IMR-90 (cell line): ENCODE measurements at regions not wholly inside any gene's neighbourhood (a gene's known extent, or its start where the extent isn't known, plus 50 kb on each side); places are given as distances from the start of the nearest gene placed in this dataset.
"Not testable (repeated sequence)": the region's sequence is repeated elsewhere in the genome, so short reads cannot be mapped to it uniquely, and the experiment has no call there.

Source experiments
- BHLHE40 ChIP-seq: fragments of 150-350 bp; IDR thresholded peaks from 2 replicates; pipeline ENCODE4 v1.6.1; 2016; ENCODE audit warnings: mild to moderate bottlenecking, low read depth, low read length
- CHD1 ChIP-seq: IDR thresholded peaks from 2 replicates; pipeline ENCODE4 v1.6.1; 2012; ENCODE audit warnings: low read depth, low read length, improper control_type of control experiment
- MAZ ChIP-seq: IDR thresholded peaks from 2 replicates; pipeline ENCODE4 v1.6.1; 2012; ENCODE audit warnings: low read depth, mild to moderate bottlenecking, low read length, improper control_type of control experiment, moderate library complexity, borderline replicate concordance
- MXI1 ChIP-seq: IDR thresholded peaks from 2 replicates; pipeline ENCODE4 v1.6.1; 2012; ENCODE audit warnings: low read depth, mild to moderate bottlenecking, low read length, moderate library complexity, borderline replicate concordance
- POLR2A ChIP-seq: IDR thresholded peaks from 2 replicates; pipeline ENCODE4 v1.6.1; 2012; ENCODE audit warnings: mild to moderate bottlenecking, low read depth, low read length
- RAD21 ChIP-seq: IDR thresholded peaks from 2 replicates; pipeline ENCODE4 v1.6.1; 2012; ENCODE audit warnings: low read length, improper control_type of control experiment
- RCOR1 ChIP-seq: IDR thresholded peaks from 2 replicates; pipeline ENCODE4 v1.6.1; 2012; ENCODE audit warnings: mild to moderate bottlenecking, low read length, improper control_type of control experiment; ENCODE audit not compliant: insufficient replicate concordance
- RFX5 ChIP-seq: IDR thresholded peaks from 2 replicates; pipeline ENCODE4 v1.8.0; 2012; ENCODE audit warnings: low read depth, mild to moderate bottlenecking, low read length, moderate library complexity
- TF ChIP-seq, protein P1 (sequence below): conservative IDR thresholded peaks from 2 replicates; pipeline ENCODE4 v1.5.1; 2012; ENCODE audit warnings: mild to moderate bottlenecking, low read depth, low read length, improper control_type of control experiment
- TF ChIP-seq, protein P2 (sequence below): fragments of 150-350 bp; IDR thresholded peaks from 2 replicates; pipeline ENCODE4 v1.6.1; 2017; ENCODE audit warnings: mild to moderate bottlenecking, antibody characterized with exemption, low read length, low read depth
- TF ChIP-seq, protein P3 (sequence below): fragments of 150-350 bp; IDR thresholded peaks from 2 replicates; pipeline ENCODE4 v1.6.1; 2016; ENCODE audit warnings: low read depth, mild to moderate bottlenecking, low read length, moderate library complexity, borderline replicate concordance

DNA sequence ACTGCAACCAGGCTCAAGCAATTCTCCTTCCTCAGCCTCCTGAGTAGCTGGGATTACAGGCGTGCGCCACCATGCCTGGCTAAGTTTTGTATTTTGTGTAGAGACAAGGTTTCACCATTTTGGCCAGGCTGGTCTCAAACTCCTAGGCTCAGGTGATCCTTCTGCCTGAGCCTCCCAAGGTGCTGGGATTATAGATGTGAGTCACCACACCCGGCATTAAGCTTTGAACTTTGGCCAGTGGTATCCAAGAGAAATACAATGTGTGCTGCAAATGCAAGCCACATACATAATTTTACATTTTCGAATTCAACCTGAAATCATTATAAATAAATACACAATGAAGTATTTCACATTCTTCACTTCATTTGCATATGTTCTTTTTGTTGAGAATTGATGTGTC lies 94.0 kb upstream of the ERV3-1 start:
- not testable (repeated sequence) for TF ChIP-seq POLR2A, RAD21, RFX5, BHLHE40, MAZ, CHD1, RCOR1, MXI1
- TF ChIP-seq, protein P1, sequence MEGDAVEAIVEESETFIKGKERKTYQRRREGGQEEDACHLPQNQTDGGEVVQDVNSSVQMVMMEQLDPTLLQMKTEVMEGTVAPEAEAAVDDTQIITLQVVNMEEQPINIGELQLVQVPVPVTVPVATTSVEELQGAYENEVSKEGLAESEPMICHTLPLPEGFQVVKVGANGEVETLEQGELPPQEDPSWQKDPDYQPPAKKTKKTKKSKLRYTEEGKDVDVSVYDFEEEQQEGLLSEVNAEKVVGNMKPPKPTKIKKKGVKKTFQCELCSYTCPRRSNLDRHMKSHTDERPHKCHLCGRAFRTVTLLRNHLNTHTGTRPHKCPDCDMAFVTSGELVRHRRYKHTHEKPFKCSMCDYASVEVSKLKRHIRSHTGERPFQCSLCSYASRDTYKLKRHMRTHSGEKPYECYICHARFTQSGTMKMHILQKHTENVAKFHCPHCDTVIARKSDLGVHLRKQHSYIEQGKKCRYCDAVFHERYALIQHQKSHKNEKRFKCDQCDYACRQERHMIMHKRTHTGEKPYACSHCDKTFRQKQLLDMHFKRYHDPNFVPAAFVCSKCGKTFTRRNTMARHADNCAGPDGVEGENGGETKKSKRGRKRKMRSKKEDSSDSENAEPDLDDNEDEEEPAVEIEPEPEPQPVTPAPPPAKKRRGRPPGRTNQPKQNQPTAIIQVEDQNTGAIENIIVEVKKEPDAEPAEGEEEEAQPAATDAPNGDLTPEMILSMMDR, result not testable (repeated sequence)
- TF ChIP-seq, protein P2, sequence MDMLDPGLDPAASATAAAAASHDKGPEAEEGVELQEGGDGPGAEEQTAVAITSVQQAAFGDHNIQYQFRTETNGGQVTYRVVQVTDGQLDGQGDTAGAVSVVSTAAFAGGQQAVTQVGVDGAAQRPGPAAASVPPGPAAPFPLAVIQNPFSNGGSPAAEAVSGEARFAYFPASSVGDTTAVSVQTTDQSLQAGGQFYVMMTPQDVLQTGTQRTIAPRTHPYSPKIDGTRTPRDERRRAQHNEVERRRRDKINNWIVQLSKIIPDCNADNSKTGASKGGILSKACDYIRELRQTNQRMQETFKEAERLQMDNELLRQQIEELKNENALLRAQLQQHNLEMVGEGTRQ, result not testable (repeated sequence)
- TF ChIP-seq, protein P3, sequence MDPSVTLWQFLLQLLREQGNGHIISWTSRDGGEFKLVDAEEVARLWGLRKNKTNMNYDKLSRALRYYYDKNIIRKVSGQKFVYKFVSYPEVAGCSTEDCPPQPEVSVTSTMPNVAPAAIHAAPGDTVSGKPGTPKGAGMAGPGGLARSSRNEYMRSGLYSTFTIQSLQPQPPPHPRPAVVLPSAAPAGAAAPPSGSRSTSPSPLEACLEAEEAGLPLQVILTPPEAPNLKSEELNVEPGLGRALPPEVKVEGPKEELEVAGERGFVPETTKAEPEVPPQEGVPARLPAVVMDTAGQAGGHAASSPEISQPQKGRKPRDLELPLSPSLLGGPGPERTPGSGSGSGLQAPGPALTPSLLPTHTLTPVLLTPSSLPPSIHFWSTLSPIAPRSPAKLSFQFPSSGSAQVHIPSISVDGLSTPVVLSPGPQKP, result not testable (repeated sequence)
